ENCODE measurements at regions not wholly inside any gene's neighbourhood (a gene's known extent, or its start where the extent isn't known, plus 50 kb on each side); places are given as distances from the start of the nearest gene placed in this dataset.

DNA sequence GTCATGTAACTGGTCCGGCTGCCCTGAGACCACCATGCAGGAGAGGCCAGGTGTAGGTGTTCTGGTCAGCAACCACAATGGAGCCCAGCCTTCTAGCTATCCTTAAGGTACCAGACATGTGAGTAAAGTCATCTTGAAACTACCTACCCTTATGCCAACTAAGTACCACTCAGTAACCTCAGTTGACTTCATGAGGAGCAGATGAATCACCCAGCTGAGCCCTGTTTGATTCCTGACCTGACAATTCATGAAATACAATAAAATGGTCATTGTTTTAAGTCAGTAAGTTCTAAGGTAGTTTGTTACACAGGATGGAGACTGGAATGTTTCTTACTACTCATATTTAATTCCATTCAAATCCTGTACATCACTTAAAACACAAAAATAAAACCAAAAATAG is 113.1 kb upstream of the LMO4 start:
- TF ChIP-seq, protein P1, sequence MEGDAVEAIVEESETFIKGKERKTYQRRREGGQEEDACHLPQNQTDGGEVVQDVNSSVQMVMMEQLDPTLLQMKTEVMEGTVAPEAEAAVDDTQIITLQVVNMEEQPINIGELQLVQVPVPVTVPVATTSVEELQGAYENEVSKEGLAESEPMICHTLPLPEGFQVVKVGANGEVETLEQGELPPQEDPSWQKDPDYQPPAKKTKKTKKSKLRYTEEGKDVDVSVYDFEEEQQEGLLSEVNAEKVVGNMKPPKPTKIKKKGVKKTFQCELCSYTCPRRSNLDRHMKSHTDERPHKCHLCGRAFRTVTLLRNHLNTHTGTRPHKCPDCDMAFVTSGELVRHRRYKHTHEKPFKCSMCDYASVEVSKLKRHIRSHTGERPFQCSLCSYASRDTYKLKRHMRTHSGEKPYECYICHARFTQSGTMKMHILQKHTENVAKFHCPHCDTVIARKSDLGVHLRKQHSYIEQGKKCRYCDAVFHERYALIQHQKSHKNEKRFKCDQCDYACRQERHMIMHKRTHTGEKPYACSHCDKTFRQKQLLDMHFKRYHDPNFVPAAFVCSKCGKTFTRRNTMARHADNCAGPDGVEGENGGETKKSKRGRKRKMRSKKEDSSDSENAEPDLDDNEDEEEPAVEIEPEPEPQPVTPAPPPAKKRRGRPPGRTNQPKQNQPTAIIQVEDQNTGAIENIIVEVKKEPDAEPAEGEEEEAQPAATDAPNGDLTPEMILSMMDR (conservative IDR thresholded peaks at IDR 0.05 in 1 of 2, IDR thresholded peaks at IDR 0.05 in 1 of 2; ENCODE audit: low read depth in 1 of 2, low read length in 2 of 2): no peak
- TF ChIP-seq EZH2 (IDR thresholded peaks at IDR 0.05; ENCODE audit: low read length, missing control alignments): no peak
